RWPE1 (cell line): ENCODE measurements at regions not wholly inside any gene's neighbourhood (a gene's known extent, or its start where the extent isn't known, plus 50 kb on each side); places are given as distances from the start of the nearest gene placed in this dataset.

Experiments
- CTCF ChIA-PET: fragments of 350-600 bp; sonication (Branson Sonifier 250); formaldehyde crosslinking; extraction: SDS; loops from one replicate; lab custom pipeline; 2021; lab: Yijun Ruan, JAX
- POLR2A ChIA-PET: fragments of 400-600 bp; formaldehyde crosslinking; extraction: SDS; loops from one replicate; lab custom pipeline; 2020; ENCODE audit warnings: antibody characterized with exemption; ENCODE audit not compliant: low non-redundant PET; lab: Yijun Ruan, JAX
- DNase-seq: peaks from one replicate; pipeline ENCODE4 v3.0.0; 2012; ENCODE audit warnings: low spot score
- H3K27ac ChIP-seq: fragments of 450-650 bp; 2 replicates; pipeline ENCODE4 v1.5.1; 2017
- CTCF ChIP-seq: fragments of 450-650 bp; conservative IDR thresholded peaks from 2 replicates; pipeline ENCODE4 v1.5.1; 2017; ENCODE audit warnings: low read depth, mild to moderate bottlenecking

DNA sequence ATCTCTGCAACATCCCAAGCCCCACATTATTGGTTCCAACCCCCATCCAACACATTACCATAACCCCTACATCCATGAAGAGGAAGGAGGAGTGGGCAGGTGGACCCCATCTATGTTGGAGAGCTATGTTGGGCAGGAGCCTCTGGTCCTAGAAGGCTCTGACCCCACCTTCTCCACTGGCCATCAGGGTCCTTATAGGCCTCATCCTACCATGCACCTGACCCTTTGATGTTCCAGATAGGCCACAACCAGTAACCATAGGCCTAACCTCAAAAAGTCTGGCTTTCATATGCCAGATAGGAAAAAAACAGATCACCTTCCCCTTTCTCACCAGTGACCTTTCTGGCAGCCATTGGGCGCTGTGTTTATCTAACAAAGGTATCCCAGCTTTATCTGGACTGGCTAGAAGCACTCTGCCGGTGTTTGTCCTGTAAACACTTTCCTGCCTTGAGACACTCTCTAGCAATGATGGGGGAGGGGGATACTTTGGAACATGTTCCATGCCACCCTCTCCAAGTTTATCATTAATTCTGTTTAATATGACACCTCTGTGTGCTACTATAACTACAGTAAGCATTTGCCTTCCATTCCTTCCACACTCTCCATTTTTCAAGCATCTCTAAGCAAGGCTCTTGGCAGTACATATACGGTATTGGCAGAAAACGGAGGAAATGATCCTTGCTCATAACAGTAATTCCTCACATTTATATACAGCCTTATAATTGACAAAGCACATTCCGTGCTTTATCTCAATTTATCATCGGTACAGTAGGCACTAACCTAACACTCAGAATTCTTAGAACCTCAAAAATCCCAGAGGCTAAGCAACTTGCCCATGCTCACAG, 377.1 kb downstream of the VPS13C start:
- no peak overlapping the region for H3K27ac ChIP-seq
- no peak for TF ChIP-seq CTCF
- CTCF ChIA-PET, result interaction anchor here (0.6 kb wide), 1 partner anchor 32 kb away, joined by 4 read pairs; no protein-coding TSS in a partner anchor
- POLR2A ChIA-PET, result no interaction called here
- DNase-seq, result no peak

DNA sequence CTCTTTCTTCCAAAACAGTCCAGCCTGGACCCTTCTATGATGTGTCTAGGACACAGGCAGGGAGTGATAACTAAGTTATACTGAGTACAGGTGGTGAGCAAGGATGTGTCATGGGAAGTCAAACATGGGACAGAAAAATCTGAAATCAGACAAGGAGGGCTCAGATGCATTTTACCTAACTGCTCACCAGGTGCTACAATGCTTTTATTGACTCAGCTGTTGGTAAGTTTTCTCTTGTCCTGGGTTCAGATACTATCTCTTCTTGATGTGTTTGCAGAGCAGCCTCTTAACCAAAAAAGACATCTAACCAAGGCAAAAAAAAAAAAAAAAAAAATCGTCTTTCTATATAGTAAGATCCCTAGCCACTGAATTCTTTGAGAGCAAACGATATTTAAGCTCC, 378.6 kb downstream of the VPS13C start:
- ChIA-PET CTCF (interaction anchor here (0.6 to 0.7 kb wide), 2 partner anchors 249 to 551 kb away, joined by 3 read pairs; no protein-coding TSS in a partner anchor), POLR2A (no interaction called here)
- no peak overlapping the region for H3K27ac ChIP-seq
- DNase-seq, result no peak
- no peak for TF ChIP-seq CTCF

DNA sequence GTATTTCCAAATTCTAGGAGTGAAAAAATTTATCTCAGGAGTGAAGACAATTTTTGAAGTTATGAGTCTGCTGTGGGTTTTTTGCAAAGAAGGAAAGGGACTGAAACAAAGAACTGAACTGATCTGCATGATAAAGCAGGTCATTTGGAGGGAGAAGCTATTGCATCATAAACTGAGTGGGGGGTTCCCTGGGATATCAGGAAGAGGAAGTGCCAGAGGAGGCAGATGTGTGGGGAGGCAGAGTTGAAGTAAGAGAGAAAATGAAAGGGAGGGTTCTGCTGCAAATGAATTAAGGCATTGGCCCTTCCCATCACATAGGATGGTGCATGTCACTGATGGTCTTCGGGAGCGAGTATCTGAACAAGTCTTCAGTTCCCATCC, 379.2 kb downstream of the VPS13C start:
- no peak for TF ChIP-seq CTCF
- no peak for DNase-seq
- ChIA-PET CTCF (no interaction called here), POLR2A (no interaction called here)
- H3K27ac ChIP-seq, result no peak overlapping the region

DNA sequence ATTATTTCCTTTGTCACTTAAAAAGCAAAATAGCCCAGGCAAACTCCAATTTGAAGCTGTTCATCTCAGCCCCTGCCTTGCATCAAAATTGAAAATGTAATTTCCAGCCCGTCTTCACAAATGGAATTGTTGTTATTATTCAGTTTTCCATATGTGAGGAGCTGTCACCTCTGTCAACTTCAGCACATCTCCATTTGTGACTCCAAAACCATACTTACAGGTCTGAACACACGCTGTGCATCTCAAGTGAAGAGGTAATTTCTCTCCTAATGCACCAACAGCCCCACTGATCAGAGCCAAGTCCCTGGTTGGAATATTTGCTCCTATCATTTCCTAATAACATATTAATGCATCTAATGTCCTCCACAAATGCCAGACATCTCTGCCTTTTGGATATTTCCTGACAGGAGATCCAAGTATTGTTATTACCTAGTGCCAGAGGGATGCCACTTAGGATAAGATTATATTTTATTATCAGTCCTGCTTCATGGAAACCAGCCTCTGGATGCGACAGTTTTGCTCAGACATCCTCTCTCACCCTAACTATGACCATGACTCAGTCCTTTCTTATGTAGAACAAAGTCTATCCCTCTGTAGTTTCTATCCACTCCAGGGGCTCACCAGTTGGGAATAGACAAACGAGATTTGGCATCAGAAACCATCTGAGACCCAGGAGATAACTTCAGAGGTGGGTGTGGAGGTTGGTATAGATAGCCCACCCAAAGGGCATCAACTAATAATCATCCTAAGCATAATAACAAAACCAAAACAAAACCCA, 379.8 kb downstream of the VPS13C start:
- no peak for DNase-seq
- no peak for TF ChIP-seq CTCF
- ChIA-PET POLR2A (no interaction called here), CTCF (interaction anchor here (1.3 kb wide), 1 partner anchor 154 kb away, joined by 4 read pairs; no protein-coding TSS in a partner anchor)
- no peak overlapping the region for H3K27ac ChIP-seq

GRCh38 chr15:61671736-61672135, 388.5 kb downstream of the VPS13C start:
- ChIA-PET POLR2A (interaction anchor here (0.6 kb wide), 1 partner anchor 869 kb away, joined by 5 read pairs; no protein-coding TSS in a partner anchor), CTCF (no interaction called here)
- DNase-seq, result no peak
- TF ChIP-seq CTCF, result no peak
- no peak overlapping the region for H3K27ac ChIP-seq

- no peak for DNase-seq
- H3K27ac ChIP-seq, result no peak overlapping the region
- ChIA-PET CTCF (interaction anchor here (0.6 to 1.1 kb wide), 2 partner anchors 8 to 165 kb away, joined by 3 read pairs; no protein-coding TSS in a partner anchor), POLR2A (no interaction called here)
- no peak for TF ChIP-seq CTCF
Observed at GRCh38 chr15:61668444-61668843, 391.8 kb downstream of the VPS13C start.
